DMS53 treated with DMSO at 0.1 percent for 48 hours (cell line): ENCODE measurements at regions not wholly inside any gene's neighbourhood (a gene's known extent, or its start where the extent isn't known, plus 50 kb on each side); places are given as distances from the start of the nearest gene placed in this dataset.
"Not testable (repeated sequence)": the region's sequence is repeated elsewhere in the genome, so short reads cannot be mapped to it uniquely, and the experiment has no call there.

Source experiments
- DNase-seq: peaks from one replicate; lab custom pipeline; 2025; ENCODE audit not compliant: unreplicated experiment; lab: John Stamatoyannopoulos, UW

DNA sequence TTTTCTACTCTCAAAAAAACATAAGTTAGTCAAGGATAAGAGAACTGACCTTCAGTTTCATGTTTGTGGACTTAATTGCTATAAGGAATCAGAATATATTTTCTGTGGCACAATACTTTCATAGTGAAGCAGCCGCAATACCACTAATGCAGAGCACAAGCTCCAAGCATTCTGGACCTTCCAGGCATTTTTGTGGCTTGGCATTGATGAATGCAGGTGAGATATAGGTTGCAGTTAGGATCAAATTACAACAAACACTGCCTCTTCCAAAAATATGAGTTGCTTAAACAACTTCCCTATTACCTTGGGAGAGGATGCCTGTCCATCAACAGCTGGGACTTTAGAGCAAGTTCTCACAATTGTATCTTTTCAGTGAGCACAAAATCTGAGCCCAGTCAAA, 162.8 kb upstream of the RSPO3 start:
- no peak for DNase-seq

DNA sequence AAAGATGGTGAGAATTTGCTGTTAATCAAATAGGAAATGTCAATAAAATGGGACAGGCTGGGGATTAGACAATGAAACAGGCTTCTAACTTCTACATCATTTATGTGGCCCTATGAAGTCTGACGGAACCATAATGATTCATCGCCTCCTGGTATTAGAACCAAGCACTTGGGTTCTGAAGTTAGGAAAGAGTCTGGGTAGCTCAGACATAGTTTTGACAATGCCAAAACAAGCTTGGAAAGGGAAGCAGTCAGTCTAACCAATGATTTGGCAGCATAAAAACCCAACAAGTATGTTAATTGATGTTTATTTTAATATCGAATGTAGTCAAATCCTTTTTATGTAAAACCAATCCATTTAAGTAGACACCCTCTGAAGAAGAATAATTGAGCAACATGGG, 160.8 kb upstream of the RSPO3 start:
- DNase-seq = no peak

DNA sequence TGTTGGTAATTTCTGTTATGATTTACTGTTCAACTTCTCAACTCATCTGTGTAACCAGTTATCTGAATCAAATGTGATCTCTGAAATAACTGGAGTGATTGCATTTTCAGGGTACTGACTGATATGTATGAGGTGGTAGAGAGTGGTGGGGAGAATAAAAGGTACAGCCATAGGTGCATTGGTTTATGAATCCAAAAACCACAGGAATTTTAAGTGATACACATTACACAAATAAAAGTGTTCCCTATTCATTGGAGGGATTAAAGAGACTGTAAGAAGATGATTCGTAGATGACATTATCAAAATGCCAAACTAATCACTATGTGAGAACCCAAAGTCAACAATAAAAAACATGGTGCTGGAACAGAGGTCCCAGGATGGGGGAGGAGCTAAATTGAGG, 158.7 kb upstream of the RSPO3 start:
- no peak for DNase-seq

DNA sequence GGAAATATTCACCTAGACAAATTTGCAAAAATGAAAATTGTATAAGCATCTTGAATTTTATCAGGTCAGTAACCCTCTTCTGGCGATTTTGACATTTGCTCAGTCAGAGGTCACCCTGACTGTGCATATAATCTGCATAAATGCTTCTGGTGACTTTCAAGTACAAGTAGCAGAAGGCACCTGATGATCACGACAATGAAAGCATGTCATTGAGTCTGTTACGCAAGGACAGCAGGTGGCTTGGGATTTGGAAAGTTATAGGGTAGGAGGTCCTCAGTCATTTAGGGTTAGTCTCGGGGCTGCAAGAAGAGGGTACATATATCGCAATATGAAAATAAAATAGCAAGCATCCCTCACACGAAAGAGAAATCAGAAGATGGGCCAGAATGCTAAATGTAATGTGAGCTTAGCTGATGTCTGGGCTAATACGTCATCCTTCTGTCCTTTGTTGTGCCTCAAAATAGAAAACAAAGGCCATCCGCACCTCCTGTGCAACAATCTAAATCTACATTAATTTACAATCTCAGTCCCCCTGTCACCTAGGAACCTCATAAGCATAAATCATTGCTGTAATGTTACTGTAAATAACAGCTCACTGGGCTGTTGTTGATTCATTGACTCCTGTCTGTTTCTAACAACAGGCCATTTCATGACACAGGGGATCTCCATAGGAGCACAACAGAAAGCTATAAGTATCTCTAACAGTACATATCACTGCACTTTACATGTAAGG, 155.2 kb upstream of the RSPO3 start:
- no peak for DNase-seq

DNA sequence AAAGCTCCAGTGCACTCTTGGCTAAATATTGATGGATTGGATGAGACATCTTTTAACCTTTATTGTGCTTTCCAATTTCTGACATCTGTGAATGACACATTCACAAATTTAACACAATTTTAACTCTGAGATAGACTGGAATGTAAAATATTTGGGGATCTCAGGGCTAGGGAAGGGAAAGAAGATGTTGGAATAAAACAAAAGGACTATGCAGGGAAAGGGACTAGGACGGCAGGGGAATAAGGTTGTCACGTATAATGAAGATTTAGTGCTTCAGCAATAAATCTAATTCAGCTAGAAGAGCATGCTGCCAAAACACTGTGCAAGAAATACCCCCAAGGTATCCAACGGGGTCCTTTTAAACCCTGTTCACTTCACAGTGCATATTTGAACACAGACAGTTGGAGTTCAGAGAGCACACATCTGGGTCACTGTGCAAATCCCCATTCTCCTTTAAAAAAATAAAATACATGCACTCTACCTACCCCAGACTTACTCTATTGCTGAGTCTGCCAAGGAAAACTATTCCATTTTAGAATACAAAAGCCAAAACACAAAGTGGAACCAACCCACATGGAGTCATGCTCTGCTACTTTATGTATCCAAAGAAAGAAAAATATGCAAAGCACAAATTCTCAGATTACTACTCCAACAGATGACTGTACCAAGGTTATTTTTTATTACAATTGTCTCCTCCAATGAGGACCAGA, 151.0 kb upstream of the RSPO3 start:
- no peak for DNase-seq

DNA sequence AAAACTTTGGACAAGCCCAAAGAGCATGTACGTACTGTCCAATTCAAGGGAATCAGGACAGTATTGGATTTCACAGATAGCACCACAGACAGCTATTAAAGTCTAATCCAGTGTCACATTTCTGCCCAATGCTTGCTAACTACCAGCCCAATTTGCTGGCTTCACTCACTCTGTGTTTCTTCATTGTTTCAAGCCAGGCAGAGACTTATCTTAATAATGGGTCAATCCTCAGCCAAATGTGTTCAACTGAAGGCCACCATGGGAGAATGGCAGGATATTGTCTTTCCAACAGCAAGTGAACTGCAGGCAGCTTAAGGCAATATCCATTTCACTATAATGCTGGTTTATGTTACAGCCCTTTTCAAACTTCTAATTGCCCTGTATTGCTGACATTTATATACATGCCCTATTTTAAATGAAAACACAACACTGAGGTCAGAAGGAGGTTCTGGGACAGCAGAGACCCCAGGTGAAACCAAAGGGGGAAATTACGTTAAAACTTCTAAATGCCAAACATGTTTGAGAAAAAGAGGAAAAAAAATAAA, 142.1 kb upstream of the RSPO3 start:
- no peak for DNase-seq

DNA sequence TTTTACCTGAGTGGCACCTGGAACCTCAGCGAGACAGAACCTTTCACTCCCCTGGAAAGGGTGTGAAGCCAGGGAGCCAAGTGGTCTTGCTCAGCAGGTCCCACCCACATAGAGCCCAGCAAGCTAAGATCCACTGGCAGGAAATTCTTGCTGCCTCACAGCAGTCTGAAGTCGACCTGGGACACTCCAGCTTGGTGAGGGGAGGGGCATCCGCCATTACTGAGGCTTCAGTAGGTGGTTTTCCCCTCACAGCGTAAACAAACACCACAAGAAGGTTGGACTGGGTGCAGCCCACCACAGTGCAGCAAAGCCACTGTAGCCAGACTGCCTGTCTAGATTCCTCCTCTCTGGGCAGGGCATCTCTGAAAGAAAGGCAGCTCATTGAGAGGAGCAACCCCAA, 134.7 kb upstream of the RSPO3 start:
- no peak for DNase-seq

DNA sequence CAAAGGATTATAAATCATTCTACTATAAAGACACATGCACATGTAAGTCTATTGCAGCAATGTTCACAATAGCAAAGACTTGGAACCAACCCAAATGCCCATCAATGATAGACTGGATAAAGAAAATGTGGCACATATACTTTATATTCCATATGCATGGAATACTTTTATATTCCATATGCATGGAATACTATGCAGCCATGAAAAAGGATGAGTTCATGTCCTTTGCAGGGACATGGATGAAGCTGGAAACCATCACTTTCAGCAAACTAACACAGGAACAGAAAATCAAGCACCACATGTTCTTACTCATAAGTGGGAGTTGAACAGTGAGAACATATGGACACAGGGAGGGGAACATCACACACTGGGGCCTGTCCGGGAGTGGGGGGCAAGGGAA, 130.3 kb upstream of the RSPO3 start:
- not testable (repeated sequence) for DNase-seq

DNA sequence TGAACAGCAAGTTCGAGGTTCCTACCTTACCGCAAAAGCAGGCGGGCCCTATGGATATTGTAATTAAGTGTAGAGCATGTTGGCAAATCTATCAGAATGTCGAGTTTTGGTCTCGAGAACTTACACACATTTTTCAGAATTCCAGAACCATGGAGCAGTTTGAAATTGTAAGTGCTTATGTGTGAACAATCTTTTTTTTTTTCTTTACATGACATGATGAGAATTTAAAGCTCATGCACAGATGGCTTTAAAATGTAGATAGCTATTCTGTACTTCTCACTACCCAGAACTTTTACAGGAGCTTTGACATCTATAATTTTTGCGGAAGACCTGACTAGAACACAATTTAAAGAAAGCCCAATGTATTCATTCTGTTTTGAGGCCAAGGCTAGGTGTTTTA, 117.8 kb upstream of the RSPO3 start:
- no peak for DNase-seq

DNA sequence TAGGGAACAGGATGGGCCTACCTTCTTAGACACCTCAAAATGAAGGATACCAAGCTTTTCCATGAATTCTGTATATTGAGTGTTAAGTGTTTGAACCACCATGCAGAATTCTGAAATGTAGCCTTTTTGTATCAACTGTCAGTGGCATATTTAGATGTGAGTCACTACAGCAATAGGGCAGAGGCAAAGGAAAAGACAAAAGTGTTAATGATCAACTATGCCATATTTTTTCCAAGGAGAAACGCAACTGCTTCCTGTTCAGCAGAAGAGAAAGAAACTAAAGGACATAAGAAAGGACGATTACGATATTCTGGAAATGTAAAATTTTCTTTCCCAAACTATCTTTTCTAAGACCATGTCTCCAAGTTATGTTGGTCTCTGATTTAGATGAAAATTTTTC, 104.6 kb upstream of the RSPO3 start:
- peak; percentile 49 for DNase-seq

DNA sequence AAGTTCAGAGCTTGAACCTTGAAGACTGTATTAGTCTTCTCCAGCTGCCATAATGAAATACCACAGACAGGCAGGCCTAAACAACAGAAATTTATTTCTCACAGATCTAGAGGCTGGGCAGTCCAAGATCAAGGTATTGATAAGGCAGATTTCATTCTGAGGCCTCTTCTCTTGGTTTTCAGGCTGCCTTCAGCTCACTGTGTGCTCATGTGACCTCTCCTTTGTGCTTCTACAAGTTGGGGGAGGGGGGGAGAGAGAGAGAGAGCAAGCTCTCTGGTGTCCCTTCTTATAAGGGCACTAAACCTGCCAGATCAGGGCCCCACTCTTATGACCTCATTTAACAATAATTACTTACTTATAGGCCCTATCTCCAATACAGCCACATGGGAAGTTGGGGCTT, 102.6 kb upstream of the RSPO3 start:
- no peak for DNase-seq

DNA sequence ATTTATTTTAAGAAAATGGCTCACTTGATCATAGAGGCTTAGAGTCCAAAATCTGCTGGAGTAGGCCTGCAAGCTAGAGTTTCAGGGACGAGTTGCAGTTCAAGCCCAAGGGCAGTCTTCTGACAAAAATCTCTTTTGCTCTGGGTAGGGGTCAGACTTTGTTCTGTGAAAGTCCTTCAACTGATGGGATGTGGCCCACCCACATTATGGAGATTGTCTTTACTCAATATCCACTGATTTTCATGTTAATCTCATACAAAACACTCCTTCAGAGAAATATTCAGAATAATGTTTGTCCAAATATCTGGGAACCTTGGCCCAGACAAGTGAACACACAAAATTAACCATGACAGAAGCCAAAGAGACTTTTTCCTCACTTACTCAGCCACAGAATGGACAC, 98.6 kb upstream of the RSPO3 start:
- DNase-seq = no peak

DNA sequence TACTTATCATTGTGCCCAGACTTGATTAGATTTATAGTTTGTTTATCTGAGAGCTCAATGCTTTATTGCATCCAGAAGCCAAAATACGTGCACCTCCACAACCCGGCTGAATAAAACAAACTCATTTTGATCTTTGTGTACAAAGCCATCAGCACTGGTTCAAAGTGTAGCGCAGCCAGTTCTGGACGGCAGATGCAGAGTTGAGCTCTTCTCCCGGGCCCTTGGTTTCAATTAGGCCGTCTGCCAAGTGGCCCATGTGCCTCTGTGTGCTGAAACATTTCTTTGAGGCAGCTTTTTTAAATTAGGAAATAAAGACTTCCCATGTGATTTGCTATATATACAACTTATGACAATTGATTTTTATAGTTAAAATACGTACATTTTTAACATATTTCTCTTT, 96.2 kb upstream of the RSPO3 start:
- peak; percentile 54 for DNase-seq

DNA sequence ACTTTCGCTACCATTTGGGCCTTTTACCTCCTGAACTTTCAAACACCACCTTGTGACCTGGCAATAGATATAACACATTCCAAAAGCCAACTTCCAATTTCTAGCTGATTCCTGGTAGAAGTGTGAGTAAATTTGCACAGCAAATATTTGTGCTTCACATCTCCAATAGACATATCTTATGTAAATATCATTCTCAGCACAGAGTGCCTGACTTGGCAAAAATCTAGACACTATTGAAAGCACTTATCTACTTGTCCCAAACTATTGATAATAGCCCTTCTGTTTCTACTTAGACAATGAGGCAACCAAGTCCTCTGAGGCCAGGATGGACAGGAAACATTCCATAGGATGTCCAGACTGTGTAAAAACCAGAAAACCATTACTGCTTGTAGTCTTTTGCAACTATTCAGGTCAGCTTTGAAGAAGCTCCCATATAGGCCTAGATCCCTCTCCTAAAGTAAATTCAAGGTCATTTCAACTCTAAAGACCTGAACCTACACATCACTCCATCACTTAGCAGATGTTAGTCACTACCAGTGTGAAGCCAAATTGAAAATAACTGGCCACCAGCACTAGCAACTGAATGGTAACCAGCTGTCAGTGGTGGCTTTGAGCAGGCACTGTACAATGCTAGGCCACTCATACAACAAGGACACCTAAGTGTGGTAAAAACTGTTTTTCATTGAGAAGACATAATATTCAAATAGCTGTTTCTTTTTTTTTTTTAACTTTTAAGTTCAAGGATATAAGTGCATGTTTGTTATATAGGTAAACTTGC, 95.3 kb upstream of the RSPO3 start:
- peak; percentile 56 for DNase-seq

DNA sequence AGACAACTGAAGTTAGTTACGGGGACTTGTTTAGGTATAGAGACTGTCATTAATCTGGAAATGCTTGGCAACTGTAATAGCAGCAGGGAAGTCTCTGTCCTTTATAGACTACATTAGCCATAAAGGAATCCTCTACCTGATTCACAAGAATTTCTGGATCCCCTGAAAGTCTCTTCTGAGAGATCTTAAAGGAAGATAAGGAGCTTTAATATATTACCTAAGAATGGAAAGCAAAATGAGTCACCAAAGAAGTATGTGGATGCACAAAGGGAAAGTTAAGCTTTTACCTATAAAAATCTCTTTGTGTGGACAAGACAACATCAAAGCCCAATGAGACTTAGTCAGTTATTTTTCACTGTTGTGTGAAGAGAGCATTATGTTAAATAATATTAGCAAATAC, 92.2 kb upstream of the RSPO3 start:
- no peak for DNase-seq

DNA sequence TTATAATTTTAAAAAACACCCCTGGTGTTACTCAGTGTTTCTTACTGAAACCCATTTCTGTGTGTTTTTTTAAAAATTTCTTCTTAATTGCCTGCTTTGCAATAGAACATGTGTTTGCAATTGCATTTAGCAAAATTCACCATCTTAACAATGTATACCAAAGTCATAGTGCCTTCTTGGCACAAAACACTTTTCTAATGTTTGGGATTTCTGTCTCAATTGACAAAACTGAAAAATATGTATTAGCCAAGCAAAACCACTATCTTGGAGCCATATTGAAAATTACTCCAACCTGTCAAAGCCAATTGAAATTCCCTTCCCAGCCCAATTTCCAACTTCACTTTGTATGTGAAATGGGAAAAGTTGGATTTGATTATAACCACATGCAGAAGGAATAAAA, 88.4 kb upstream of the RSPO3 start:
- no peak for DNase-seq

DNA sequence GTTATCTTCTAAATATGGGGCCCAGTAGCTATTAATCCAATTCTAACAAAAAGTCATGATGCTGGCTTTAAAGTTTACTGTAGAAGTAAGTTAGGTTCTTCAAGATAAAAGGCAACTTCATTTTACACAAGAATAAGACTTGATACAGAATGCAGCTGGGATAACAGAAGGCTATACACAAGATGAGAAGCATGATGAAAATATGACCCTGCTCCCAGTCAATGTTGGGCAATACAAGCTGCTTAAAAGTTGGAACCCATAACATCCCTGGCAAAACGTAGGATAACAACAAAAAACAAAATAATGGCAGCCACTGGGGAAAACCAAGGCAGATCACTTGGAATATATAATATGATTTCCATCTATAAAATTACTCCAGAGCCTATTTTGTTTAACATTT, 87.6 kb upstream of the RSPO3 start:
- no peak for DNase-seq

DNA sequence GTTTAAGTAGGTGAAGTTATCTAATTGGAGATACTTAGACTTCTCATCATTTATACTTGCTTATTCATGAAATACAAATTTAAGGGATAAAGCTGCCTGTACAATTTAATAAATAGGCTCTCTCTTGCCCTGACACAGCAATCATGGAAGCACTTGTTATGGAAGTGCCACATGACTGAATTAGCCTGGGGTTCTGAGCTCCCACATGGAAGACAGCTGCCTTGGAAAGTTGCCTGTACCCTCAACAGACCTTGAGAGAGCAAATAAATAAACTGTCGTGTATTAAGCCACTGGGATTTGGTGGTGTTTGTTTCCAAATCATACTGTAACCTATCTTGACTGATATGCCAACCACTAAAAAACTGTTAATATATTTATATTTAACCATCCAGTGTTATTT, 87.0 kb upstream of the RSPO3 start:
- DNase-seq = peak; percentile 22

DNA sequence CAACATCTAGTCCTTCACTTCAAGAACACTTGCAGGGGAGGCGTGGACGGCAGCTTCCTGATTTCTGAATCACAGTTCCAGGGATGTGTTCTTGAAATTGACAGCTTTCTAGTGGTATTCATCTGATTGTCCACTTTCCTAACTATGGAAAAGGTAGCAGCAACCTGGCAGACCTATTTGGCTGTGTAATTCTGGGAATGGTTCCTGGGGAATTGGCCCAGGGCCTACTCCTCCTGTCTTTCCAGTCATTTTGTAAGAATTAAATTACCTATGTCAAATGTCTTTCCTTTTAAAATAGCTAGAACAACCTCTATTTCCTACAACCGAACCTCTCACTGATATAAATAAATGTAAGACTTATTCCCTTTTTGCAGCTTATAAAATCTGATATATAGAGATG, 85.5 kb upstream of the RSPO3 start:
- DNase-seq = no peak

DNA sequence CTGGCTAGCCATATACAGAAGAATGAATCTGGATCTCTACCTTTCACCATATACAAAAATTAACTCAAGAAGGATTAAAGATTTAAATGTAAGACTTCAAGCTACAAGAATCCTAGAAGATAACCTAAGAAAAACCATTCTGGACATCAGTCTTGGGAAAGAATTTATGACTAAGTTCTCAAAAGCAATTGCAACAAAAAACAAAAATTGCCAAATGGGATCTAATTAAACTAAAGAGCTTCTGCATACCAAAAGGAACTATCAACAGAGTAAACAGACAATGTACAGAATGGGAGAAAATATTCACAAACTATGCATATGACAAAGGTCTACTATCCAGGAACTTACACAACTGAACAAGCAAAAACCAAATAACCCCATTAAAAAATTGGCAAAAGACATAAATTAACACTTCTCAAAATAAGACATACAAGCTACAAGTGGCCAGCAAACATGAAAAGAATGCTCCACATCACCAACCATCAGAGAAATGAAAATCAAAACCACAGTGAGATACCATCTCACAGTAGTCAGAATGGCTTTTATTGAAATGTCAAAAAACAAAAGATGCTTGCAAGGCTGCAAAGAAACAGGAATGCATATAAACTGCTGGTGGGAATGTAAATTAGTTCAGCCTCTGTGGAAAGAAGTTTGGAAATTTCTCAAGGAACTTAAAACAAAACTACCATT, 66.8 kb upstream of the RSPO3 start:
- DNase-seq = no peak
